ENCODE measurements at regions not wholly inside any gene's neighbourhood (a gene's known extent, or its start where the extent isn't known, plus 50 kb on each side); places are given as distances from the start of the nearest gene placed in this dataset.
"Not testable (repeated sequence)": the region's sequence is repeated elsewhere in the genome, so short reads cannot be mapped to it uniquely, and the experiment has no call there.

DNA sequence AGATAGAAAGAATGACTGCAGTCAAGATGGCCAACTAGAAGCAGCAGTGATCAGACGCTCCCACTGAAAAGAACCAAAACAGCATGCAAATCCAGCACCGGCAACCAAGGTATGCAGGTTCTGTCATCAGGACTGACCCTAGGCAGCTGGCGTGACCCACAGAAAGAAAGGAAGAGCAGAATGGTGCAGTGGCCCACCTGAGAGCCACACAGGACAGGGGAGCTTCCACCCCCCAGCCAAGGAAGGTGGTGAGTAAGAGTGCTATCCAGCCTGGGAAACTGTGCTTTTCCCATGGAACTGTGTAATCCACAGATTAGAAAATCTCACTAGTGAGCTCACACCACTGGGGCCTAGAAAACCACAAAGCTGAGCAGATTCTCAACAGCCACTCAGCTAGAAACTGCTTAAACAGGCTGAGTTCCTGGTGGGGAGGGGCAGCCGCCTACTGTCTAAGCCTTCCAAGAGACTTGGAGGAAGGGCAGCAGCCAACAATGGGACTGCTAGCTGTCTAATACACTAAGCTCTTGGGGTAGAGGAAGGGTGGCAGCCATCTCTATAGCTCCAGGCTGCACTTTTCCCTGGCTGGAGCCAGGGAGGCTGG lies 127.9 kb downstream of the EVA1A start:
- Histone ChIP-seq H2AFZ (ENCODE audit: low read length) (peak overlapping the region; percentile 59), H3K4me2 (ENCODE audit: insufficient read depth, low read length) (no peak overlapping the region), H3K27ac (ENCODE audit: low read depth, low read length) (no peak overlapping the region), H4K20me1 (ENCODE audit: insufficient read depth, low read length) (no peaks in the 10 kb centered on the region), H3K4me1 (ENCODE audit: insufficient read depth, low read length) (no peaks in the 10 kb centered on the region), H3K9me3 (ENCODE audit: low read depth, low read length) (no peaks in the 10 kb centered on the region), H3K36me3 (ENCODE audit: insufficient read depth, low read length) (no peaks in the 10 kb centered on the region), H3K79me2 (ENCODE audit: insufficient read depth, low read length) (no peaks in the 10 kb centered on the region), H3K27me3 (ENCODE audit: insufficient read depth, low read length) (peaks cover 13% of the 10 kb centered on the region), H3K4me3 (ENCODE audit: insufficient read depth, low read length) (no peak overlapping the region)
- no peak for DNase-seq (ENCODE audit: insufficient read length, low spot score, missing footprints)
- TF ChIP-seq, protein P1, sequence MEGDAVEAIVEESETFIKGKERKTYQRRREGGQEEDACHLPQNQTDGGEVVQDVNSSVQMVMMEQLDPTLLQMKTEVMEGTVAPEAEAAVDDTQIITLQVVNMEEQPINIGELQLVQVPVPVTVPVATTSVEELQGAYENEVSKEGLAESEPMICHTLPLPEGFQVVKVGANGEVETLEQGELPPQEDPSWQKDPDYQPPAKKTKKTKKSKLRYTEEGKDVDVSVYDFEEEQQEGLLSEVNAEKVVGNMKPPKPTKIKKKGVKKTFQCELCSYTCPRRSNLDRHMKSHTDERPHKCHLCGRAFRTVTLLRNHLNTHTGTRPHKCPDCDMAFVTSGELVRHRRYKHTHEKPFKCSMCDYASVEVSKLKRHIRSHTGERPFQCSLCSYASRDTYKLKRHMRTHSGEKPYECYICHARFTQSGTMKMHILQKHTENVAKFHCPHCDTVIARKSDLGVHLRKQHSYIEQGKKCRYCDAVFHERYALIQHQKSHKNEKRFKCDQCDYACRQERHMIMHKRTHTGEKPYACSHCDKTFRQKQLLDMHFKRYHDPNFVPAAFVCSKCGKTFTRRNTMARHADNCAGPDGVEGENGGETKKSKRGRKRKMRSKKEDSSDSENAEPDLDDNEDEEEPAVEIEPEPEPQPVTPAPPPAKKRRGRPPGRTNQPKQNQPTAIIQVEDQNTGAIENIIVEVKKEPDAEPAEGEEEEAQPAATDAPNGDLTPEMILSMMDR (IDR thresholded peaks at IDR 0.05; ENCODE audit: extremely low read depth, low read depth, low read length) = no peak

- no peak for DNase-seq (ENCODE audit: insufficient read length, low spot score, missing footprints)
- Histone ChIP-seq H3K27me3 (ENCODE audit: insufficient read depth, low read length) (peaks cover 13% of the 10 kb centered on the region), H3K4me3 (ENCODE audit: insufficient read depth, low read length) (no peak overlapping the region), H3K79me2 (ENCODE audit: insufficient read depth, low read length) (no peaks in the 10 kb centered on the region), H3K36me3 (ENCODE audit: insufficient read depth, low read length) (no peaks in the 10 kb centered on the region), H3K9me3 (ENCODE audit: low read depth, low read length) (no peaks in the 10 kb centered on the region), H3K27ac (ENCODE audit: low read depth, low read length) (no peak overlapping the region), H2AFZ (ENCODE audit: low read length) (no peak overlapping the region), H4K20me1 (ENCODE audit: insufficient read depth, low read length) (no peaks in the 10 kb centered on the region), H3K4me1 (ENCODE audit: insufficient read depth, low read length) (no peaks in the 10 kb centered on the region), H3K4me2 (ENCODE audit: insufficient read depth, low read length) (no peak overlapping the region)
- TF ChIP-seq, protein P1 (IDR thresholded peaks at IDR 0.05; ENCODE audit: extremely low read depth, low read depth, low read length) = no peak
These were observed 129.0 kb downstream of the EVA1A start for GRCh38 chr2:75431763-75432162.

DNA sequence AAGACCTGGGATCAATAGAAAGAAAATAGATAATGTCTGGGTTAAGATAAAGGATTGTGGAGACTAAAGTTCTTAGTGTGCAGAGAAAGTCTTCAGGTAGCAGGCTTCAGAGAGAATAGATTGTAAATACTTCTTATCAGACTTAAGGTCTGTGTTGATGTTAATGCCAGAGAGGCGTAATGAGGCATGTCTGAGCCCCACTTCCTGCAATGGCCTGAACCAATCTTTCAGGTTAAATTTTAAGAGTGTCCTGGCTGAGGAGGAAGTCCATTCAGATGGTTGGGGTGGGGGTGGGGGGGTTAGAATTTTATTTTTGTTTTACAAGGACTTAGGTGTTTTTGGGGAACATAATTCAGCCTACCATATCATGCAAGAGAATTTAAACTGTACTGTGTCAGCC lies 129.5 kb downstream of the EVA1A start:
- no peak overlapping the region for H3K4me3 ChIP-seq (ENCODE audit: insufficient read depth, low read length)
- H3K4me1 ChIP-seq (ENCODE audit: insufficient read depth, low read length) = no peaks in the 10 kb centered on the region
- TF ChIP-seq, protein P1 (IDR thresholded peaks at IDR 0.05; ENCODE audit: extremely low read depth, low read depth, low read length) = no peak
- H3K4me2 ChIP-seq (ENCODE audit: insufficient read depth, low read length) = no peak overlapping the region
- no peak overlapping the region for H3K27ac ChIP-seq (ENCODE audit: low read depth, low read length)
- no peaks in the 10 kb centered on the region for H3K79me2 ChIP-seq (ENCODE audit: insufficient read depth, low read length)
- H2AFZ ChIP-seq (ENCODE audit: low read length) = no peak overlapping the region
- H3K36me3 ChIP-seq (ENCODE audit: insufficient read depth, low read length) = no peaks in the 10 kb centered on the region
- no peak for DNase-seq (ENCODE audit: insufficient read length, low spot score, missing footprints)
- H3K27me3 ChIP-seq (ENCODE audit: insufficient read depth, low read length) = peaks cover 13% of the 10 kb centered on the region
- H4K20me1 ChIP-seq (ENCODE audit: insufficient read depth, low read length) = no peaks in the 10 kb centered on the region
- no peaks in the 10 kb centered on the region for H3K9me3 ChIP-seq (ENCODE audit: low read depth, low read length)

- H4K20me1 ChIP-seq (ENCODE audit: insufficient read depth, low read length); H3K4me2 ChIP-seq (ENCODE audit: insufficient read depth, low read length); H3K4me1 ChIP-seq (ENCODE audit: insufficient read depth, low read length); H3K79me2 ChIP-seq (ENCODE audit: insufficient read depth, low read length); H3K9me3 ChIP-seq (ENCODE audit: low read depth, low read length); DNase-seq (ENCODE audit: insufficient read length, low spot score, missing footprints); H3K27ac ChIP-seq (ENCODE audit: low read depth, low read length); H2AFZ ChIP-seq (ENCODE audit: low read length); H3K4me3 ChIP-seq (ENCODE audit: insufficient read depth, low read length); H3K36me3 ChIP-seq (ENCODE audit: insufficient read depth, low read length): not testable (repeated sequence)
- peaks cover 13% of the 10 kb centered on the region for H3K27me3 ChIP-seq (ENCODE audit: insufficient read depth, low read length)
These were observed 130.3 kb downstream of the EVA1A start for GRCh38 chr2:75430449-75430848.
